HG02623 (cell line): ENCODE measurements at regions not wholly inside any gene's neighbourhood (a gene's known extent, or its start where the extent isn't known, plus 50 kb on each side); places are given as distances from the start of the nearest gene placed in this dataset.
"Not testable (repeated sequence)": the region's sequence is repeated elsewhere in the genome, so short reads cannot be mapped to it uniquely, and the experiment has no call there.

Experiments
- ATAC-seq: cut with Tn5 transposase; IDR thresholded peaks from one replicate; pipeline ENCODE4 v1.9.1; 2021; ENCODE audit warnings: moderate library complexity; ENCODE audit not compliant: unreplicated experiment

GRCh38 chr5:97998941-97999340, 774.5 kb upstream of the RGMB start:
- ATAC-seq: no peak

DNA sequence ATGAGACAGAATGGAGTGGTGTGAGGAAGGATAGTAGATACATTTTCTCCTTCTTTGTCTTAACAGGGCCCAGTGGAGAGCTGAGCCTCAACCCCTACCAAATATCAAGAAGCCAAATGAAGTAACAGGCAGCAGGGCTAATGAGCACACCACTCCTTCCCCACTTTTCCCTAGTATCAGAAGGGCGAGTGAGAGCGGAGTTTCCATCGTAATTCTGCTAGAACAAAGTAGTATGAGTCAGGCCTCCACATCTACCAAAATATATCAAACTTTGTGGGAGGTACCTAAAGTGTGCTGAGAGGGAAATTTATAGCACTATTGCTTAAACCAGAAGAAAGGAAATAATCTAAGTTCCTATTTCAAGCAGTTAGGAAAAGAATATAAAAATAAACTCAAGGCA, 769.0 kb upstream of the RGMB start:
- no peak for ATAC-seq

- ATAC-seq: no peak
Observed at GRCh38 chr5:98016771-98017170, 756.7 kb upstream of the RGMB start.

DNA sequence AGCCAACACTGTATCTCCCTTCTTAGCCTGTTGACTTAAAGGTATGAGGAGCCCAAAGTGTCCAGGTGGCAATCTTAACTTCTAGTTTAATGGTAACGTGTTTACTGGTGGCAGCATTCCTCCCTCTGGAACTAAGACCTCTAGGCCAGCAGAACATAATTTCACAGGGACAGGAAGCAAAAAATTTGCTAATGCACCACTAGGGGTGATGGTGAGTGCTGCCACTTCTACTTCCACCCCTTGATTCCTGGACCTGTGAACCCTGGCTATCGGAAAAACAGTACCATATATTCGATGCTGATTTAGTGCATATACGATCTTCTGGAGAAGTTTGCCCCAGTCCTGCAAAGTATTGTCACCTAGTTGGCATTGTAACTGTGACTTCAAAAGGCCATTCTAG, 743.2 kb upstream of the RGMB start:
- not testable (repeated sequence) for ATAC-seq

GRCh38 chr5:98031036-98031435, 742.4 kb upstream of the RGMB start:
- ATAC-seq: not testable (repeated sequence)

DNA sequence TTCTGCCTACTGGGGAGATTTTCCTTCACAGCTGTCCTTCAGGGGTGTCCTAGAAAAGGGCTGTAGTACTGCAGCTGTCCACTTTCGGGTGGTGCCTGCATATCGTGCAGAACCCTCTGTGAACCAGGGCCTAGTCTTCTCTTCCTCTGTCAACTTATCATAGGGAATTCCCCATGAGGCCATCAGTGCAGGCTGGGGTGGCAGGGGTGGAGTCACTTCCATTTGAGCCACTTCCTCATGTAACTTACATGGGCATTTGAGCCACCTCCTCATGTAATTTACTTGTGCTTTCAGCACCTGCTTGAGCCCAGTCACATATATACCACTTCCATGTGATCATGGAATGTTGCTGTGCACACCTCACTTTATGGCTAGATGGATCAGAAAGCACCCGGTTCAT, 742.0 kb upstream of the RGMB start:
- no peak for ATAC-seq

DNA sequence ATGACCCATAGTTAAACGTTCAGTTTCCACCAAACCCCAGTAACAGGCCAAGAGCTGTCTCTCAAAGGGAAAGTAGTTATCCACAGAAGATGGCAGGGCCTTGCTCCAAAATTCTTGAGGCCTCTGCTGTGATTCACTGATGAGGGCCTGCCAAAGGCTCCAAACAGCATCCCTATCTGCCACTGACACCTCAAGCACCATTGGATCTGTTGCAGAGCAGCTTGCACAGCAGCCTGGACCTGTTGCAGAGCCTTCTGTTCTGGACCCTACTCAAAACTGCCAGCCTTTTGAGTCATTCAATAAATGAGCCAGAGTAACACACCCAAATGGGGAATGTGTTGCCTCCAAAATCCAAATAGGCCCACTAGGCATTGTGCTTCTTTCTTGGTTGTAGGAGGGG, 741.5 kb upstream of the RGMB start:
- ATAC-seq: no peak

- ATAC-seq: no peak
Observed at GRCh38 chr5:98041661-98042060, 731.8 kb upstream of the RGMB start.

- no peak for ATAC-seq
Observed at GRCh38 chr5:98042521-98042920, 730.9 kb upstream of the RGMB start.

DNA sequence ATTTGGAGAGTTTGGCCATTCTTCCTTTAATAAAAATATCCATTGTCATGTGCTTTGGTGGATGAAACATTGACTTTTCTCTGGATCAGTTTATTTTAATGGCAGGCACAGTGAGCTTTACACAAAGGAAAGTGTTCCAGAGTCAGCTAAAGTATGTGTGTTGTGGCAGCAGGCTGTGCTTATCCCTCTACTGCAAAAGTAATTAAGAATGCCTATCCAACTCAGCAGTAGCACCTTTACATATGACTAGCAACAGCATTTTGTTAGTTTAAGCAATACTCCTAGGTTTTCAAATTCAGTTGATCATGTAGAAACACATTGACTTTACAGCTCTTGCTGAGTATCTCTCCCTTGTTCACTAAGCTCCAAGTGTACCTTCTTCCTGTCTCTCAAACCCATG, 730.5 kb upstream of the RGMB start:
- no peak for ATAC-seq

GRCh38 chr5:98050583-98050982, 722.9 kb upstream of the RGMB start:
- ATAC-seq: no peak

DNA sequence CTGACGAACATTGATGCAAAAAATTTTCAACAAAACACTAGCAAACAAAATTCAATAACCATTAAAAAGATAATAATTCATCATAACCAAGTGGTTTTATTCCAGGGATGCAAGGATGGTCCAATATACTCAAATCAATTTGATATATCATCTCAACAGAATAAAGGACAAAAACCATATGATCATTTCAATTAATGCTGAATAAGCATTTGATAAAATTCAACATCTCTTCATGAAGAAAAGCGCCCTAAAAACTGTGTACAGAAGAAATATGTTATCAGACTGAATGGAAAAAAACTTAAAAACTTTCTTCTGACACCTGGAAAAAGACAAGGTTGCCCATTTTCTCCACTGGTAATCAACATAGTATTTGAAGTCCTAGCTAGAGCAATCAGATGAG, 720.3 kb upstream of the RGMB start:
- no peak for ATAC-seq

- ATAC-seq: no peak
Observed at GRCh38 chr5:98060148-98060547, 713.3 kb upstream of the RGMB start.

- no peak for ATAC-seq
Observed at GRCh38 chr5:98064118-98064685, 709.3 kb upstream of the RGMB start.

GRCh38 chr5:98065261-98065909, 708.1 kb upstream of the RGMB start:
- no peak for ATAC-seq

DNA sequence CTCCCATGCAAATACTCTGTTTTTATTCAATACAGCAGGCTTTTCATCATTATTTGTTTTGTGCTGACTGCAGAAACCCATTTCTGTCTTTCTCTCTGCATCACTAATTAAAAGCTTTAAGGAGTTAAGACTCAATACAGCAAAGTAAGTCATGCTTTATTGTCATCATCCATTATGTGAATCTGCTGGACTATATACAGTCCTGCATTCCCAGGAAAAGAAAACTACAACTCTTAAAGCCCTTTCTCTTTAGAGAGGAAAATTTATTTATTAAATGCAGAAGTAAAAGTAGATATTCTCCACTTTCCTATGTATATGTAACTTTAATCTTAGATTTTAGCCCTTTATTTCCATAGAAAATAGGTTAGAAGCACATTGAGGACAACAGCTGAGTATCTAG, 706.6 kb upstream of the RGMB start:
- no peak for ATAC-seq

DNA sequence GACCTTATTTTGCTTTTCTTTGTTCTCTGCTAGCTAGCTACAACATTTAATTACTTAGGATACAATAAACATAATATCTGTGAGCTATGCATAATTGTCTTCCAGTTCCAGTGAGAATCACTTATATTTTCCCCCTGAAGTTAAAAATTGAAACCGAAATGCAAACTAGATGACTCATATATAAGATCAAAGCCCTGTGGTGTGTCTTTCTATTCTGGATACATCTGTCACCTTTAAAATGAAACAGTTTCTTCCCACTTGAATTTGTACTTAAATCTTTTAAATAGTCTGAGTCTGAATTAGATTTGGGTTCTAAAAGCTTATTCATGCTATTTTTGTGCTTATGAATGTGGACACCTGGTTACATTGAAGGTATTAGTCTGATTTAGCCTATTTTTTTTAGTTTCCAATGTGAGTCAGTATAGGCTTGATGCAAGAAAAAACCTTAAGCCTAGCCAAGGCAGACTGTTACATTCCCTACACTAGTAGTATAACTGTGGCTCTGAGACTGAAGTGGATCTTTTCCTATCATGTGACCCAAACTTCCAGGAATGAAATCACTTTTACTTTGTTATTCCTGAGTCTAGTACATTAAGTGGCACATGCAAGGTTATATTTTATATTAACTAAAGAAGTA, 703.5 kb upstream of the RGMB start:
- ATAC-seq: no peak

DNA sequence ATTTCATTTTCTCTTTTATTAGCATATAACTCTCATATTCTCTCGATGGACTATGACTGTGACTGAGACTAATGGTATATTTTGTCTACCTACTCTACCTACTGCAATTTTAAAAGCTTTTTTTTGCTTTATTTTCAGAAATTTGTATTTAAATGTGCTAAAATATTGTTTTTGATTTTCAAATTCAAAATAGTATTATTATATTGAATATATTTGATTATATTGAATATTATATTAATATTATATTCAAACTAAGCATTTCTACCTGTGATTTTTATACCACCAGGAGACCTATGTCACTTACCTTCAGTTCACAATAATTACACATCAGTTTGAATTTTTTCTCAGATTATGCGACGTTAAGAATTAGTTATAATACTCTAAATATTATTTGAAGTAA, 700.5 kb upstream of the RGMB start:
- ATAC-seq: no peak

DNA sequence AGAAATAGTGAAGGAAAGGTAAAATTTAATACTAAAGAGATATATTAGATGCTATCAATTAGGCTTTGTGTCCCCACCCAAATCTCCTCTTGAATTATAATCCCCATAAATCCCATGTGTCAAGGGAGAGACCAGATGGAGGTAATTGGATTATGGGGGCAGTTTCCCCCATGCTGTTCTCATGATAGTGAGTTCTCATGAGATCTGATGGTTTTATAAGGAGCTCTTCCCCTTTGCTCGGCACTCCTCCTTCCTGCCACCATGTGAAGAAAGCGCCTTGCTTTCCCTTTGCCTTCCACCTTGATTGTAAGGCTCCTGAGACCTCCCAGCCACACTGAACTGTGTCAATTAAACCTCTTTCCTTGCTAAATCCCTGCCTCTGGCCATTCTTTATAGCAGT, 697.0 kb upstream of the RGMB start:
- ATAC-seq: no peak

DNA sequence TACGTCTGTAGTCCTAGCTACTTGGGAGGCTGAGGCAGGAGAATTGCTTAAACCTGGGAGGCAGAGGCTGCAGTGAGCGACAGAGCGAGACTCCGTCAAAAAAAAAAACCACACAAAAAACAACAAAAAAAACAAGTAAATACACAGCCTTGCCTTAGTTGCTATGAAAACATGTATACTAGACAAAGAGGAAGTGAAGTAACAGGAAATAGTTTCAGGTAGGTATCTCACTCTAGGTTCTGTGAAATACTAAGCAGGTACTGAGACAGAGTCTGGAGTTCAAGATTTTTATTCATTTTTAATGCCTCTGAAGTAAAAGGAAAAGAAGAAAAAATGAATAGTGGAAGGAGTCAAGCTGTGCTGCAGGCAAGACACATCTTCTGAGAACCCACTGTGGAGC, 687.9 kb upstream of the RGMB start:
- no peak for ATAC-seq

- ATAC-seq: no peak
Observed at GRCh38 chr5:98095072-98095471, 678.4 kb upstream of the RGMB start.

- ATAC-seq: no peak
Observed at GRCh38 chr5:98096155-98096554, 677.3 kb upstream of the RGMB start.
